ENCODE measurements at regions not wholly inside any gene's neighbourhood (a gene's known extent, or its start where the extent isn't known, plus 50 kb on each side); places are given as distances from the start of the nearest gene placed in this dataset.
"Not testable (repeated sequence)": the region's sequence is repeated elsewhere in the genome, so short reads cannot be mapped to it uniquely, and the experiment has no call there.

- TF ChIP-seq RAD21 (IDR thresholded peaks at IDR 0.05; ENCODE audit: low read depth); ZBTB7A (IDR thresholded peaks at IDR 0.05; ENCODE audit: low read depth); REST (IDR thresholded peaks at IDR 0.05; ENCODE audit: low read depth); TAF1 (IDR thresholded peaks at IDR 0.05; ENCODE audit: low read depth); EP300 (IDR thresholded peaks at IDR 0.05; ENCODE audit: borderline replicate concordance); TEAD4 (IDR thresholded peaks at IDR 0.05): not testable (repeated sequence)
Observed at GRCh38 chr11:100531290-100531689, 155.8 kb upstream of the ARHGAP42 start.
